Fibroblast of pulmonary artery (primary cell): ENCODE measurements at regions not wholly inside any gene's neighbourhood (a gene's known extent, or its start where the extent isn't known, plus 50 kb on each side); places are given as distances from the start of the nearest gene placed in this dataset.
"Not testable (repeated sequence)": the region's sequence is repeated elsewhere in the genome, so short reads cannot be mapped to it uniquely, and the experiment has no call there.

ENCODE experiments used
- DNase-seq: peaks from one replicate; pipeline ENCODE4 v3.0.0-alpha.2; 2010; ENCODE audit warnings: low read depth
- H3K4me3 ChIP-seq: replicated peaks from 2 replicates; pipeline ENCODE4 v1.5.1; 2011; ENCODE audit warnings: low read depth, mild to moderate bottlenecking, control low read depth, low read length, moderate library complexity
- TF ChIP-seq, protein P1 (sequence below): IDR thresholded peaks from 2 replicates; pipeline ENCODE4 v1.5.1; 2011; ENCODE audit warnings: mild to moderate bottlenecking, control low read depth, low read length, inconsistent platforms; ENCODE audit errors: missing control alignments

GRCh38 chr4:112031712-112032328, 113.4 kb upstream of the FAM241A start:
- peak; percentile 75 for DNase-seq
- TF ChIP-seq, protein P1, sequence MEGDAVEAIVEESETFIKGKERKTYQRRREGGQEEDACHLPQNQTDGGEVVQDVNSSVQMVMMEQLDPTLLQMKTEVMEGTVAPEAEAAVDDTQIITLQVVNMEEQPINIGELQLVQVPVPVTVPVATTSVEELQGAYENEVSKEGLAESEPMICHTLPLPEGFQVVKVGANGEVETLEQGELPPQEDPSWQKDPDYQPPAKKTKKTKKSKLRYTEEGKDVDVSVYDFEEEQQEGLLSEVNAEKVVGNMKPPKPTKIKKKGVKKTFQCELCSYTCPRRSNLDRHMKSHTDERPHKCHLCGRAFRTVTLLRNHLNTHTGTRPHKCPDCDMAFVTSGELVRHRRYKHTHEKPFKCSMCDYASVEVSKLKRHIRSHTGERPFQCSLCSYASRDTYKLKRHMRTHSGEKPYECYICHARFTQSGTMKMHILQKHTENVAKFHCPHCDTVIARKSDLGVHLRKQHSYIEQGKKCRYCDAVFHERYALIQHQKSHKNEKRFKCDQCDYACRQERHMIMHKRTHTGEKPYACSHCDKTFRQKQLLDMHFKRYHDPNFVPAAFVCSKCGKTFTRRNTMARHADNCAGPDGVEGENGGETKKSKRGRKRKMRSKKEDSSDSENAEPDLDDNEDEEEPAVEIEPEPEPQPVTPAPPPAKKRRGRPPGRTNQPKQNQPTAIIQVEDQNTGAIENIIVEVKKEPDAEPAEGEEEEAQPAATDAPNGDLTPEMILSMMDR: peak; percentile 84
- H3K4me3 ChIP-seq: no peak overlapping the region

GRCh38 chr4:112036886-112037285, 108.4 kb upstream of the FAM241A start:
- no peak overlapping the region for H3K4me3 ChIP-seq
- DNase-seq: no peak
- TF ChIP-seq, protein P1: no peak

GRCh38 chr4:112038861-112039260, 106.4 kb upstream of the FAM241A start:
- H3K4me3 ChIP-seq: no peak overlapping the region
- DNase-seq: peak; percentile 23
- TF ChIP-seq, protein P1: no peak

DNA sequence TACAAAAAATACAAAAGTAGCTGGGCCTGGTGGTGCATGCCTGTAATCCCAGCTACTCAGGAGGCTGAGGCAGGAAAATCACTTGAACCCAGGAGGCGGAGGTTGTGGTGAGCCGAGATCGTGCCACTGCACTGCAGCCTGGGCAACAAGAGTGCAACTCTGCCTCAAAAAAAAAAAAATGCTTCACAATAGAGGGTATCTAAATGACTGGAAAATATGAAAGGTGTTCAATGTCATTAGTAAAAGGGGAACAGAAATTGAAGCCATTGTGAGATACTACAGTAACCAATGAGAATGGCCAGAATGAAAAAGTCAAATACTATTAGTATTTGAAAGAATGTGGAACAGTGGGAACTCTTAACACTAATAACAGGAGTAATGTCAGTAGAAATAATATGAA, 96.1 kb upstream of the FAM241A start:
- not testable (repeated sequence) for DNase-seq, H3K4me3 ChIP-seq

DNA sequence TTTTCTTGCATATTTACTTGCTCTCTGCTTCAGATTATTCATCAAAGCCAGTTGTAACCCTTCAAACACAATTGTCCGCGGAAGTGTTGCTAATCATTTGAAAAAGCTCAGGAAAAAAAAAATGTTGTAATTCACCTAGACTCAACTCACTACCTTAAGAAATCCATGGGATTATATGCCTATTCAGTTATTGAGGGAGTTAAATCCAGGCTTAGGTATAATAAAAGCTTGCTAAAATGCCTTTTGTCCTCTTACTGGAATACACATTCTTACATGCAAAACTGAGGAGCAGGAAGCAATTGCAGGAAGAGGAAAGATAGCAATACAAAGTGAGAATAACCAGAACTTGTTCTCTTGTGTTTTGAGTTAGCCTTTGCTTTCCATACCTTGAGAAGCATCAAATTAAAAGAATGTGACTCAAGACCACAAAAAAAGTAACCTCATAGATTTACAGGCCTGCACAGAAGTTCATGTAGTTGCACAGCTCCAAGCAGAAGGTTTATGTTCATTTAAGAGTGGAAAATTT, 91.4 kb upstream of the FAM241A start:
- DNase-seq: no peak
- TF ChIP-seq, protein P1: no peak
- no peak overlapping the region for H3K4me3 ChIP-seq

DNA sequence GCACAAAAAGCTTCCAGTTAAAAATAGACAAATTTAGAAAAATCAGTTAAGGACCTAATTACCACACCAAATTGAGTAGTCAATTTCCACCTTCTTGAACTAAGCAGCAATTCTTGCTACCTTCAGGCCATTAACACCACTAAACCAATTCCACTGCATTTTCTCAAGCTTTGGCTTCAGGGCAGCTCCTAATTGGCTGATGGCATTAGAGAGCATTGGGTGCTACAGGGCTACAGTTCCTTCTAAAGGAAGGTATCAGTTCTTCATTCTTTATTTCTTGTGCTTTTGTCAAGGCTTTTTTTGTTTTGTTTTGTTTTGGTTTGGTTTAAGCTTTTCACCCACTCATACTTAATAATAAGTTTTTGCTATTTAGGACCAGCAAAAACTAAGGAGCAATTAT, 90.2 kb upstream of the FAM241A start:
- TF ChIP-seq, protein P1: no peak
- no peak overlapping the region for H3K4me3 ChIP-seq
- no peak for DNase-seq

- TF ChIP-seq, protein P1: no peak
- DNase-seq: no peak
- no peak overlapping the region for H3K4me3 ChIP-seq
These were observed 87.8 kb upstream of the FAM241A start for GRCh38 chr4:112057470-112057869.
